ENCODE measurements at regions not wholly inside any gene's neighbourhood (a gene's known extent, or its start where the extent isn't known, plus 50 kb on each side); places are given as distances from the start of the nearest gene placed in this dataset.

GRCh38 chr9:7668541-7668940, 131.0 kb downstream of the DMAC1 start:
- TF ChIP-seq CTCF (conservative IDR thresholded peaks at IDR 0.05) (no peak), EZH2 (IDR thresholded peaks at IDR 0.05; ENCODE audit: low read depth) (no peak)
